HG03354 (cell line): ENCODE measurements at regions not wholly inside any gene's neighbourhood (a gene's known extent, or its start where the extent isn't known, plus 50 kb on each side); places are given as distances from the start of the nearest gene placed in this dataset.
"Not testable (repeated sequence)": the region's sequence is repeated elsewhere in the genome, so short reads cannot be mapped to it uniquely, and the experiment has no call there.

Experiments
- ATAC-seq: cut with Tn5 transposase; IDR thresholded peaks from one replicate; pipeline ENCODE4 v1.9.1; 2021; ENCODE audit warnings: mild to moderate bottlenecking; ENCODE audit not compliant: unreplicated experiment, poor library complexity, severe bottlenecking

- no peak for ATAC-seq
These were observed 490.3 kb upstream of the IRAK1BP1 start for GRCh38 chr6:78377056-78377455.

- ATAC-seq: no peak
These were observed 487.4 kb upstream of the IRAK1BP1 start for GRCh38 chr6:78379982-78380381.

GRCh38 chr6:78380541-78380940 is 486.8 kb upstream of the IRAK1BP1 start:
- ATAC-seq: no peak

- ATAC-seq: no peak
These were observed 483.4 kb upstream of the IRAK1BP1 start for GRCh38 chr6:78383968-78384367.

- not testable (repeated sequence) for ATAC-seq
These were observed 480.5 kb upstream of the IRAK1BP1 start for GRCh38 chr6:78386854-78387253.

GRCh38 chr6:78390066-78390465 is 477.3 kb upstream of the IRAK1BP1 start:
- no peak for ATAC-seq

- no peak for ATAC-seq
These were observed 469.9 kb upstream of the IRAK1BP1 start for GRCh38 chr6:78397499-78397898.

GRCh38 chr6:78398292-78398691 is 469.1 kb upstream of the IRAK1BP1 start:
- no peak for ATAC-seq

- no peak for ATAC-seq
These were observed 467.3 kb upstream of the IRAK1BP1 start for GRCh38 chr6:78400076-78400475.

- no peak for ATAC-seq
These were observed 440.0 kb upstream of the IRAK1BP1 start for GRCh38 chr6:78427386-78427785.

GRCh38 chr6:78430521-78430920 is 436.8 kb upstream of the IRAK1BP1 start:
- no peak for ATAC-seq

GRCh38 chr6:78435671-78436070 is 431.7 kb upstream of the IRAK1BP1 start:
- ATAC-seq: no peak

GRCh38 chr6:78436335-78436734 is 431.0 kb upstream of the IRAK1BP1 start:
- no peak for ATAC-seq

- no peak for ATAC-seq
These were observed 429.2 kb upstream of the IRAK1BP1 start for GRCh38 chr6:78438135-78438534.

- ATAC-seq: no peak
These were observed 406.6 kb upstream of the IRAK1BP1 start for GRCh38 chr6:78460711-78461110.

GRCh38 chr6:78462728-78463127 is 404.6 kb upstream of the IRAK1BP1 start:
- ATAC-seq: no peak

- no peak for ATAC-seq
These were observed 402.2 kb upstream of the IRAK1BP1 start for GRCh38 chr6:78465059-78465634.

GRCh38 chr6:78476561-78476960 is 390.8 kb upstream of the IRAK1BP1 start:
- ATAC-seq: no peak

- ATAC-seq: no peak
These were observed 384.4 kb upstream of the IRAK1BP1 start for GRCh38 chr6:78482801-78483552.

GRCh38 chr6:78483553-78484197 is 383.7 kb upstream of the IRAK1BP1 start:
- no peak for ATAC-seq
